KMS-11 (cell line): ENCODE measurements at regions not wholly inside any gene's neighbourhood (a gene's known extent, or its start where the extent isn't known, plus 50 kb on each side); places are given as distances from the start of the nearest gene placed in this dataset.

ENCODE experiments used
- H2AFZ ChIP-seq: fragments of 200-600 bp; sonication (generic); 2 replicates; pipeline ENCODE4 v1.6.1; 2016; ENCODE audit warnings: antibody characterized with exemption, mixed run types, low read depth
- H3K27ac ChIP-seq: fragments of 200-600 bp; sonication (generic); 2 replicates; pipeline ENCODE4 v1.6.1; 2016; ENCODE audit warnings: mild to moderate bottlenecking, mixed run types
- H3K27me3 ChIP-seq: fragments of 200-600 bp; sonication (generic); 2 replicates; pipeline ENCODE4 v1.6.1; 2017; ENCODE audit warnings: mild to moderate bottlenecking, low read depth, mixed run types, moderate library complexity; ENCODE audit not compliant: insufficient read depth
- H3K36me3 ChIP-seq: fragments of 200-600 bp; sonication (generic); 2 replicates; pipeline ENCODE4 v1.6.1; 2017; ENCODE audit warnings: mild to moderate bottlenecking, mixed run types; ENCODE audit not compliant: insufficient read depth
- H3K4me1 ChIP-seq: fragments of 200-600 bp; sonication (generic); 2 replicates; pipeline ENCODE4 v1.6.1; 2016; ENCODE audit warnings: mild to moderate bottlenecking, low read depth, mixed run types; ENCODE audit not compliant: poor library complexity, severe bottlenecking
- H3K4me2 ChIP-seq: fragments of 200-600 bp; sonication (generic); 2 replicates; pipeline ENCODE4 v1.7.0; 2016; ENCODE audit warnings: mild to moderate bottlenecking, mixed run types
- H3K4me3 ChIP-seq: fragments of 200-600 bp; sonication (generic); IDR thresholded peaks from 2 replicates; pipeline ENCODE4 v1.6.1; 2017; ENCODE audit warnings: low read depth, low read length, mixed read lengths; ENCODE audit not compliant: insufficient read depth
- H3K79me2 ChIP-seq: fragments of 200-600 bp; sonication (generic); 2 replicates; pipeline ENCODE4 v1.6.1; 2016; ENCODE audit warnings: low read depth, mixed run types; ENCODE audit not compliant: insufficient read depth
- H3K9ac ChIP-seq: fragments of 200-600 bp; sonication (generic); 2 replicates; pipeline ENCODE4 v1.6.1; 2016; ENCODE audit warnings: mild to moderate bottlenecking, mixed run types
- H4K20me1 ChIP-seq: fragments of 200-600 bp; sonication (generic); 2 replicates; pipeline ENCODE4 v1.6.1; 2016; ENCODE audit warnings: mild to moderate bottlenecking, mixed run types; ENCODE audit not compliant: insufficient read depth
- CTCF ChIP-seq: fragments of 200-600 bp; sonication (generic); conservative IDR thresholded peaks from 2 replicates; pipeline ENCODE4 v1.6.1; 2017; ENCODE audit warnings: low read depth, mild to moderate bottlenecking, antibody characterized with exemption, low read length, moderate library complexity, mixed read lengths

GRCh38 chr19:31014668-31015067 is 334.6 kb downstream of the TSHZ3 start:
- H3K36me3 ChIP-seq: no peaks in the 10 kb centered on the region
- no peaks in the 10 kb centered on the region for H3K27me3 ChIP-seq
- no peak overlapping the region for H3K4me3 ChIP-seq
- H3K79me2 ChIP-seq: no peaks in the 10 kb centered on the region
- H4K20me1 ChIP-seq: no peaks in the 10 kb centered on the region
- no peak overlapping the region for H3K27ac ChIP-seq
- TF ChIP-seq CTCF: no peak
- H3K4me1 ChIP-seq: no peaks in the 10 kb centered on the region
- no peak overlapping the region for H3K4me2 ChIP-seq
- H2AFZ ChIP-seq: no peak overlapping the region
- no peak overlapping the region for H3K9ac ChIP-seq

- H3K4me2 ChIP-seq: no peak overlapping the region
- no peaks in the 10 kb centered on the region for H4K20me1 ChIP-seq
- no peak overlapping the region for H3K4me3 ChIP-seq
- no peak overlapping the region for H3K9ac ChIP-seq
- H3K27me3 ChIP-seq: no peaks in the 10 kb centered on the region
- no peak for TF ChIP-seq CTCF
- H3K27ac ChIP-seq: no peak overlapping the region
- no peak overlapping the region for H2AFZ ChIP-seq
- H3K36me3 ChIP-seq: no peaks in the 10 kb centered on the region
- H3K79me2 ChIP-seq: no peaks in the 10 kb centered on the region
- no peaks in the 10 kb centered on the region for H3K4me1 ChIP-seq
These were observed 335.7 kb downstream of the TSHZ3 start for GRCh38 chr19:31013384-31014020.

- H3K4me3 ChIP-seq: no peak overlapping the region
- TF ChIP-seq CTCF: no peak
- no peaks in the 10 kb centered on the region for H4K20me1 ChIP-seq
These were observed 346.6 kb downstream of the TSHZ3 start for GRCh38 chr19:31002518-31003244.

GRCh38 chr19:31001991-31002390 is 347.2 kb downstream of the TSHZ3 start:
- Histone ChIP-seq H3K4me3 (no peak overlapping the region), H3K4me1 (no peaks in the 10 kb centered on the region), H3K27ac (no peak overlapping the region), H3K4me2 (no peak overlapping the region), H3K9ac (no peak overlapping the region), H3K27me3 (no peaks in the 10 kb centered on the region), H4K20me1 (no peaks in the 10 kb centered on the region), H3K79me2 (no peaks in the 10 kb centered on the region), H2AFZ (no peak overlapping the region), H3K36me3 (no peaks in the 10 kb centered on the region)
- TF ChIP-seq CTCF: no peak

More at GRCh38 chr19:31002518-31003244, 346.6 kb downstream of the TSHZ3 start:
- H3K9ac ChIP-seq: no peak overlapping the region
- H3K27me3 ChIP-seq: no peaks in the 10 kb centered on the region
- H3K36me3 ChIP-seq: no peaks in the 10 kb centered on the region
- no peak overlapping the region for H3K27ac ChIP-seq
- H3K4me2 ChIP-seq: no peak overlapping the region
- no peaks in the 10 kb centered on the region for H3K79me2 ChIP-seq
- no peaks in the 10 kb centered on the region for H3K4me1 ChIP-seq
- H2AFZ ChIP-seq: no peak overlapping the region
